ENCODE measurements at regions not wholly inside any gene's neighbourhood (a gene's known extent, or its start where the extent isn't known, plus 50 kb on each side); places are given as distances from the start of the nearest gene placed in this dataset.

DNA sequence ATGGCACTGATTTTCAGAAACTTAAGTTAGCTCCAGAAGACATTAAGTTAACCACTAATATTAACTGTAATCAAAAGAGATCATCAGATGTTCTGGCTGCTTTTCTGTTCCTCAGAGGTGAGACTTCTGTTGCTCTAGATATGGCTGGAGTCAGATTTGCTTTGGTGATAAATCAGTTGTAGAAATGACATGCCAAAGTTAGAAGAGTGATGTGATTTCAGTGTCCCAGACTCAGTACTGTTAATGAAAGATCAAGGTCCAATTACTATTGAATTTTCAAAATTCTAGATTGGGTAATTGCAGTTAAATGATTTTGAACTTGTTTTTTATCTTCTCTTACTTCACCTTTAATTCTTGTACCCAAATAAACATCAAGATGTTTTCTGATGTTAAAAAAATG lies 402.4 kb upstream of the SYNCRIP start:
- no peak for TF ChIP-seq POLR2AphosphoS5 (IDR thresholded peaks at IDR 0.05; ENCODE audit: borderline replicate concordance, low read depth, low read length)
- TF ChIP-seq EZH2 (IDR thresholded peaks at IDR 0.05): no peak

Measured in SK-N-MC (cell line).